Adipocyte (in vitro differentiated cells): ENCODE measurements at regions not wholly inside any gene's neighbourhood (a gene's known extent, or its start where the extent isn't known, plus 50 kb on each side); places are given as distances from the start of the nearest gene placed in this dataset.

Source experiments
- DNase-seq: peaks from one replicate; pipeline ENCODE4 v3.0.0-alpha.2; 2015; ENCODE audit warnings: low read depth
- H3K27me3 ChIP-seq: replicated peaks from 2 replicates; pipeline ENCODE4 v1.7.0; 2013; ENCODE audit warnings: mild to moderate bottlenecking, low read length, moderate library complexity; ENCODE audit not compliant: control insufficient read depth, insufficient read depth
- H3K36me3 ChIP-seq: 2 replicates; pipeline ENCODE4 v1.7.0; 2013; ENCODE audit warnings: low read length, mild to moderate bottlenecking, moderate library complexity; ENCODE audit not compliant: control insufficient read depth, insufficient read depth, severe bottlenecking
- H3K4me1 ChIP-seq: 2 replicates; pipeline ENCODE4 v1.7.0; 2013; ENCODE audit warnings: mild to moderate bottlenecking, low read length, moderate library complexity; ENCODE audit not compliant: control insufficient read depth, insufficient read depth
- H3K4me3 ChIP-seq: 2 replicates; pipeline ENCODE4 v1.7.0; 2013; ENCODE audit warnings: mild to moderate bottlenecking, low read length, moderate library complexity
- H3K9ac ChIP-seq: 2 replicates; pipeline ENCODE4 v1.7.0; 2013; ENCODE audit warnings: mild to moderate bottlenecking, low read length, moderate library complexity
- H3K9me3 ChIP-seq: 2 replicates; pipeline ENCODE4 v1.7.0; 2013; ENCODE audit warnings: mild to moderate bottlenecking, low read length, moderate library complexity; ENCODE audit not compliant: control insufficient read depth

- H3K4me3 ChIP-seq, result no peak overlapping the region
- no peak for DNase-seq
- no peaks in the 10 kb centered on the region for H3K9me3 ChIP-seq
- H3K27me3 ChIP-seq, result peaks cover 15% of the 10 kb centered on the region
- H3K4me1 ChIP-seq, result peaks cover 11% of the 10 kb centered on the region
- H3K9ac ChIP-seq, result no peak overlapping the region
- H3K36me3 ChIP-seq, result no peaks in the 10 kb centered on the region
Measured at GRCh38 chr18:11284349-11284748, 135.0 kb upstream of the PIEZO2 start.

- Histone ChIP-seq H3K36me3 (no peaks in the 10 kb centered on the region), H3K4me1 (peaks cover 11% of the 10 kb centered on the region), H3K4me3 (no peak overlapping the region), H3K9me3 (no peaks in the 10 kb centered on the region), H3K27me3 (peaks cover 18% of the 10 kb centered on the region), H3K9ac (no peak overlapping the region)
- no peak for DNase-seq
Measured at GRCh38 chr18:11283479-11284161, 134.3 kb upstream of the PIEZO2 start.

GRCh38 chr18:11279461-11279860 lies 130.1 kb upstream of the PIEZO2 start:
- no peak overlapping the region for H3K4me3 ChIP-seq
- H3K9ac ChIP-seq, result no peak overlapping the region
- H3K4me1 ChIP-seq, result peaks cover 8% of the 10 kb centered on the region
- DNase-seq, result no peak
- H3K36me3 ChIP-seq, result no peaks in the 10 kb centered on the region
- no peaks in the 10 kb centered on the region for H3K9me3 ChIP-seq
- H3K27me3 ChIP-seq, result peaks cover 21% of the 10 kb centered on the region

GRCh38 chr18:11276678-11277077 lies 127.3 kb upstream of the PIEZO2 start:
- Histone ChIP-seq H3K36me3 (no peaks in the 10 kb centered on the region), H3K9ac (no peak overlapping the region), H3K4me1 (no peaks in the 10 kb centered on the region), H3K9me3 (no peaks in the 10 kb centered on the region), H3K27me3 (peaks cover 21% of the 10 kb centered on the region), H3K4me3 (no peak overlapping the region)
- no peak for DNase-seq

- Histone ChIP-seq H3K4me1 (peaks cover 4% of the 10 kb centered on the region), H3K36me3 (no peaks in the 10 kb centered on the region), H3K4me3 (no peak overlapping the region), H3K9ac (no peak overlapping the region), H3K27me3 (peaks cover 6% of the 10 kb centered on the region), H3K9me3 (no peaks in the 10 kb centered on the region)
- no peak for DNase-seq
Measured at GRCh38 chr18:11274144-11274794, 124.9 kb upstream of the PIEZO2 start.

- Histone ChIP-seq H3K9me3 (no peaks in the 10 kb centered on the region), H3K4me3 (no peak overlapping the region), H3K4me1 (peaks cover 15% of the 10 kb centered on the region), H3K27me3 (peaks cover 3% of the 10 kb centered on the region), H3K36me3 (no peaks in the 10 kb centered on the region), H3K9ac (no peak overlapping the region)
- no peak for DNase-seq
Measured at GRCh38 chr18:11272516-11272915, 123.1 kb upstream of the PIEZO2 start.

GRCh38 chr18:11271954-11272353 lies 122.6 kb upstream of the PIEZO2 start:
- Histone ChIP-seq H3K9ac (no peak overlapping the region), H3K9me3 (no peaks in the 10 kb centered on the region), H3K4me1 (peaks cover 15% of the 10 kb centered on the region), H3K4me3 (no peak overlapping the region), H3K27me3 (peaks cover 3% of the 10 kb centered on the region), H3K36me3 (no peaks in the 10 kb centered on the region)
- no peak for DNase-seq

- Histone ChIP-seq H3K9me3 (no peaks in the 10 kb centered on the region), H3K9ac (peak overlapping the region; percentile 5), H3K4me3 (peak overlapping the region; percentile 61), H3K27me3 (no peaks in the 10 kb centered on the region), H3K4me1 (peaks cover 15% of the 10 kb centered on the region), H3K36me3 (no peaks in the 10 kb centered on the region)
- DNase-seq, result peak; percentile 59
Measured at GRCh38 chr18:11269257-11269656, 119.9 kb upstream of the PIEZO2 start.

GRCh38 chr18:11268741-11269233 lies 119.4 kb upstream of the PIEZO2 start:
- no peaks in the 10 kb centered on the region for H3K36me3 ChIP-seq
- H3K9ac ChIP-seq, result peak overlapping the region; percentile 5
- peaks cover 5% of the 10 kb centered on the region for H3K9me3 ChIP-seq
- H3K27me3 ChIP-seq, result no peaks in the 10 kb centered on the region
- peak overlapping the region; percentile 61 for H3K4me3 ChIP-seq
- peaks cover 15% of the 10 kb centered on the region for H3K4me1 ChIP-seq
- DNase-seq, result peak; percentile 79

GRCh38 chr18:11268153-11268552 lies 118.8 kb upstream of the PIEZO2 start:
- Histone ChIP-seq H3K4me1 (peaks cover 15% of the 10 kb centered on the region), H3K9me3 (peaks cover 6% of the 10 kb centered on the region), H3K9ac (no peak overlapping the region), H3K27me3 (no peaks in the 10 kb centered on the region), H3K4me3 (peak overlapping the region; percentile 61), H3K36me3 (no peaks in the 10 kb centered on the region)
- peak; percentile 38 for DNase-seq

GRCh38 chr18:11266781-11267480 lies 117.6 kb upstream of the PIEZO2 start:
- H3K4me1 ChIP-seq, result peaks cover 15% of the 10 kb centered on the region
- no peak for DNase-seq
- H3K4me3 ChIP-seq, result no peak overlapping the region
- no peaks in the 10 kb centered on the region for H3K36me3 ChIP-seq
- no peak overlapping the region for H3K9ac ChIP-seq
- no peaks in the 10 kb centered on the region for H3K27me3 ChIP-seq
- peaks cover 6% of the 10 kb centered on the region for H3K9me3 ChIP-seq
